ENCODE measurements at regions not wholly inside any gene's neighbourhood (a gene's known extent, or its start where the extent isn't known, plus 50 kb on each side); places are given as distances from the start of the nearest gene placed in this dataset.

GRCh38 chr13:86856991-86857390, 814.2 kb upstream of the SLITRK5 start:
- Histone ChIP-seq H3K79me2 (ENCODE audit: insufficient read depth, low read length) (no peaks in the 10 kb centered on the region), H3K18ac (ENCODE audit: insufficient read length, low read depth, low read length) (no peak overlapping the region), H3K4me1 (ENCODE audit: insufficient read depth, low read length) (no peaks in the 10 kb centered on the region), H3K56ac (ENCODE audit: insufficient read length, low read depth, low read length) (no peak overlapping the region), H3K9me3 (ENCODE audit: control insufficient read depth, low read depth, low read length) (no peaks in the 10 kb centered on the region), H3K79me1 (ENCODE audit: insufficient read depth, low read depth, low read length, poor library complexity, severe bottlenecking) (no peaks in the 10 kb centered on the region), H2BK120ac (ENCODE audit: low read depth, low read length, poor library complexity, severe bottlenecking) (no peak overlapping the region), H3K23me2 (ENCODE audit: insufficient read length, low read depth, low read length, poor library complexity, severe bottlenecking) (no peaks in the 10 kb centered on the region), H3K27me3 (ENCODE audit: insufficient read depth, low read length) (no peaks in the 10 kb centered on the region), H3K27ac (ENCODE audit: insufficient read length, low read depth, low read length) (no peak overlapping the region), H2AK5ac (ENCODE audit: insufficient read length, low read length) (no peak overlapping the region), H3K4ac (ENCODE audit: low read depth, low read length) (no peak overlapping the region), H4K5ac (ENCODE audit: insufficient read length, low read depth, low read length) (no peak overlapping the region), H3K23ac (ENCODE audit: insufficient read length, low read depth, low read length) (no peak overlapping the region), H3T11ph (ENCODE audit: low read length) (no peak overlapping the region), H2BK20ac (ENCODE audit: low read depth, low read length, poor library complexity, severe bottlenecking) (no peak overlapping the region), H4K20me1 (ENCODE audit: control insufficient read depth, insufficient read depth, insufficient read length) (no peaks in the 10 kb centered on the region), H2BK12ac (ENCODE audit: insufficient read length, low read depth, low read length) (no peak overlapping the region), H2BK5ac (ENCODE audit: insufficient read length, low read length) (no peak overlapping the region), H2AFZ (ENCODE audit: low read length) (no peak overlapping the region), H4K91ac (ENCODE audit: insufficient read length, low read depth, low read length) (no peak overlapping the region), H3K4me2 (ENCODE audit: insufficient read depth, insufficient read length, low read length) (no peak overlapping the region), H2BK15ac (ENCODE audit: low read depth, low read length) (no peak overlapping the region), H3K9ac (ENCODE audit: extremely low read depth, insufficient read length, low read length) (no peak overlapping the region), H3K14ac (ENCODE audit: insufficient read depth, low read length) (no peak overlapping the region), H4K8ac (replicated peaks; ENCODE audit: insufficient read length, low read depth, low read length) (no peak overlapping the region)
- peak; percentile 43 for DNase-seq
- peaks cover 5 to 6% of the 10 kb centered on the region in 2 experiments for H3K4me1 Mint-ChIP-seq
- TF ChIP-seq CTCF (conservative IDR thresholded peaks at IDR 0.05): no peak
- H3K27me3 Mint-ChIP-seq (ENCODE audit: low read depth): no peaks in the 10 kb centered on the region
- H3K27ac Mint-ChIP-seq: no peak overlapping the region
- H3K9me3 Mint-ChIP-seq: peaks cover under 1 to 2% of the 10 kb centered on the region in 2 experiments; a peak in 3 of 5 replicates
- no CpG with 5 or more reads among the region's 8 CpGs for WGBS (ENCODE audit: extremely low coverage, insufficient read length, low lambda C conversion rate)
- H3K4me3 Mint-ChIP-seq: no peak overlapping the region
- peaks cover 0 to 2% (median 0%) of the 10 kb centered on the region in 3 experiments; a peak in 2 of 7 replicates for H3K36me3 Mint-ChIP-seq (ENCODE audit: insufficient read depth in 1 of 3, low read depth in 3 of 3)

Measured in H9 (cell line).